H1 (cell line): ENCODE measurements at regions not wholly inside any gene's neighbourhood (a gene's known extent, or its start where the extent isn't known, plus 50 kb on each side); places are given as distances from the start of the nearest gene placed in this dataset.

Experiments
- GABPA ChIP-seq: IDR thresholded peaks from 2 replicates; pipeline ENCODE4 v1.6.1; 2011; ENCODE audit warnings: mild to moderate bottlenecking, low read length, moderate library complexity, borderline replicate concordance; ENCODE audit not compliant: insufficient read depth
- HDAC2 ChIP-seq, 2 experiments: fragments of 300-600 bp in 1 of 2; sonication (generic) in 1 of 2; IDR thresholded peaks; 2 replicates each; pipeline ENCODE4 v1.6.1; 2011 to 2012; ENCODE audit warnings: low read depth in 2 of 2, low read length in 2 of 2, mild to moderate bottlenecking in 2 of 2, moderate library complexity in 2 of 2, borderline replicate concordance in 1 of 2, inconsistent platforms in 1 of 2
- TAF1 ChIP-seq: IDR thresholded peaks from 2 replicates; pipeline ENCODE4 v1.6.1; 2011; ENCODE audit warnings: mild to moderate bottlenecking, low read depth, low read length

DNA sequence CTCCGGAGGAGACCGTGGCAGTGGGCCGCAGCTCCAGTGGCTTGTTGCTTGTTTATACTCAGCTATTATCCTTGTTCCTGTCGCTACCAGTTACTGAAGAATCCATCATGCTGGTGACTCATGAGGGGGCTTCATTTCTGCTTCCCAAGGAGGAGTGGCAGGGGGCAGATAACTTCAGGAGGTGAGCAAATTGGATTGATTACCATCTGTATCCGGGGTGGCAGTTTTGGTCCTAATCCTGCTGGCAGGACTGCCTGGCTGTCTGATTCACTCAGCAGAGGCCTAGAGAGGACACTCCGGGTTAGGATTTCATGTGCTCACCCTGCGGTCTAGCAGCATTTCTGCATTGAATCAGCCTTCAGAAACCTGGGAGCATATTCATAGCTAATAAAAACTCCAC, 230.0 kb downstream of the ACTR3 start (continued):
- TF ChIP-seq HDAC2 (IDR thresholded peaks at IDR 0.05; ENCODE audit: borderline replicate concordance in 1 of 2, low read depth in 2 of 2, low read length in 2 of 2) (no peak), TAF1 (no peak), GABPA (no peak)
